Amniotic epithelial cell (primary cell): ENCODE measurements at regions not wholly inside any gene's neighbourhood (a gene's known extent, or its start where the extent isn't known, plus 50 kb on each side); places are given as distances from the start of the nearest gene placed in this dataset.
"Not testable (repeated sequence)": the region's sequence is repeated elsewhere in the genome, so short reads cannot be mapped to it uniquely, and the experiment has no call there.

Source experiments
- DNase-seq: peaks from one replicate; pipeline ENCODE4 v3.0.0-alpha.2; 2010; ENCODE audit warnings: low read depth

GRCh38 chr5:136924490-136924889, 559.1 kb upstream of the TRPC7 start:
- DNase-seq = no peak

- DNase-seq = no peak
These were observed 545.3 kb upstream of the TRPC7 start for GRCh38 chr5:136910625-136911024.

GRCh38 chr5:136909906-136910305, 544.6 kb upstream of the TRPC7 start:
- DNase-seq = no peak

- DNase-seq = no peak
These were observed 542.0 kb upstream of the TRPC7 start for GRCh38 chr5:136907371-136907770.

- DNase-seq = no peak
These were observed 541.2 kb upstream of the TRPC7 start for GRCh38 chr5:136906545-136906944.

GRCh38 chr5:136905571-136905970, 540.2 kb upstream of the TRPC7 start:
- no peak for DNase-seq

GRCh38 chr5:136894070-136894469, 528.7 kb upstream of the TRPC7 start:
- DNase-seq = no peak

- DNase-seq = no peak
These were observed 526.7 kb upstream of the TRPC7 start for GRCh38 chr5:136892000-136892399.

GRCh38 chr5:136891175-136891972, 526.0 kb upstream of the TRPC7 start:
- no peak for DNase-seq

- no peak for DNase-seq
These were observed 525.2 kb upstream of the TRPC7 start for GRCh38 chr5:136890431-136891148.

GRCh38 chr5:136886608-136887007, 521.3 kb upstream of the TRPC7 start:
- DNase-seq = no peak

- DNase-seq = no peak
These were observed 499.6 kb upstream of the TRPC7 start for GRCh38 chr5:136864960-136865359.

- DNase-seq = no peak
These were observed 491.3 kb upstream of the TRPC7 start for GRCh38 chr5:136856648-136857047.

GRCh38 chr5:136853971-136854370, 488.6 kb upstream of the TRPC7 start:
- DNase-seq = no peak

GRCh38 chr5:136840601-136841000, 475.3 kb upstream of the TRPC7 start:
- DNase-seq = no peak

- DNase-seq = no peak
These were observed 470.7 kb upstream of the TRPC7 start for GRCh38 chr5:136836093-136836492.

- no peak for DNase-seq
These were observed 455.5 kb upstream of the TRPC7 start for GRCh38 chr5:136820848-136821247.

GRCh38 chr5:136819526-136820302, 454.4 kb upstream of the TRPC7 start:
- no peak for DNase-seq

- DNase-seq = no peak
These were observed 451.0 kb upstream of the TRPC7 start for GRCh38 chr5:136816327-136816726.

- DNase-seq = peak; percentile 43
These were observed 449.5 kb upstream of the TRPC7 start for GRCh38 chr5:136814619-136815378.

GRCh38 chr5:136812270-136812669, 446.9 kb upstream of the TRPC7 start:
- not testable (repeated sequence) for DNase-seq

GRCh38 chr5:136811551-136811950, 446.2 kb upstream of the TRPC7 start:
- peak; percentile 65 for DNase-seq
